Fibroblast of the conjunctiva (primary cell): ENCODE measurements at regions not wholly inside any gene's neighbourhood (a gene's known extent, or its start where the extent isn't known, plus 50 kb on each side); places are given as distances from the start of the nearest gene placed in this dataset.
"Not testable (repeated sequence)": the region's sequence is repeated elsewhere in the genome, so short reads cannot be mapped to it uniquely, and the experiment has no call there.

Experiments
- DNase-seq: peaks from one replicate; pipeline ENCODE4 v3.0.0-alpha.2; 2010; ENCODE audit warnings: low read depth

DNA sequence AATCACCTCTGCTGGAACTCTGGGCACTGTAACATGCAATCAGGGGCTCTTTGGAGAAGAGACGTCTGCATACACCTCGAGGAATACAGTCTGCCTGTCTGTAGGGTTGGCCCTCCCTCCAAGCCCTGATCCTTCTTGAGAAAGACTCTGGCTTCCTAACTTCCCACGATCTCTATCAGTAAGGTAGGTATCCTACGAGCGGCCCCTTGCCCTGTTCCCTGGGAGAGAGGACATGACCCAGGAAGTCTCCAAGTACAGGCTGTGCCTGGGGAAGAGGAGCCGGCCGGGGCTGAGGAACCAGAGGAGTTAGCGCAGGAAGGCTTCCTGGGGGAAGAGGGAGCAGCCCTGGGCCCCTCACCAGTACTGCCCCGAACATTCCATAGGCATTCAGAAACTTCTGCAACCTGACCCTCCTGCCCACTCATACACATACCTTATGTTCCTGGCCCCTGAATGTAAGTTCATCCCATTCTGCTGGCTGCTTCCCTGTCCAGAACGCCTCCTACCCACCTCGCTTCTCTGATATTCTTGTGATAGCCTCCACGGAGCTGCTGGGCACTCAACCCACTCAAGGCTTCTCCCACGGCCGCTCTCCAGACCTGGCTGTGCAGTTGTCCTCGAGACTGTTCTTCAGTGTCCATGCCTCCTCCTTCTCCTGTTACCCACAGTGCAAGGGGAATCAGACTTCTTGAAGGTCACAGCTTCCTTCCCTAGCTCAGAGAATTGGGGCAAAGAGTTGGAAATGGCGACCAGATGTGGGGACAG is 116.1 kb downstream of the CYP26B1 start:
- DNase-seq = no peak

DNA sequence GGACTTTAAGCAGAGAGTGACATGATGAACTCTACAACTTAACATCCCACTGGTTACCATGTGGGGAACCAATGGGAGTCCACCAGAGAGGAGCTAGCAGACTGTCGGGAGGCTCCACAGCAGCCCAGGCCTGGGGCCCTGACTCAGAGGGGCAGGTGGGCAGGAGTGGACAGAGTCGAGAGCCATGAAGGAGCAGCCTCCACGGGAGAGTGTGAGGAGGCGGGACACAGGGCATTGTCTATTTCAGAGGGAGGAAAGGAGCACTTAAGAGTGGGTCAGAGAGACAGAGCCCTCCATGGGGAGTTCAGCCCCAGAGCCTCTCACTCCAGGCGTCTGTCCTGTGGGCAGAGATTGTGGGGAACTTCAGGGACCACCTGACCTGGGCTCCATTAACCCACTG is 118.7 kb downstream of the CYP26B1 start:
- DNase-seq = no peak

DNA sequence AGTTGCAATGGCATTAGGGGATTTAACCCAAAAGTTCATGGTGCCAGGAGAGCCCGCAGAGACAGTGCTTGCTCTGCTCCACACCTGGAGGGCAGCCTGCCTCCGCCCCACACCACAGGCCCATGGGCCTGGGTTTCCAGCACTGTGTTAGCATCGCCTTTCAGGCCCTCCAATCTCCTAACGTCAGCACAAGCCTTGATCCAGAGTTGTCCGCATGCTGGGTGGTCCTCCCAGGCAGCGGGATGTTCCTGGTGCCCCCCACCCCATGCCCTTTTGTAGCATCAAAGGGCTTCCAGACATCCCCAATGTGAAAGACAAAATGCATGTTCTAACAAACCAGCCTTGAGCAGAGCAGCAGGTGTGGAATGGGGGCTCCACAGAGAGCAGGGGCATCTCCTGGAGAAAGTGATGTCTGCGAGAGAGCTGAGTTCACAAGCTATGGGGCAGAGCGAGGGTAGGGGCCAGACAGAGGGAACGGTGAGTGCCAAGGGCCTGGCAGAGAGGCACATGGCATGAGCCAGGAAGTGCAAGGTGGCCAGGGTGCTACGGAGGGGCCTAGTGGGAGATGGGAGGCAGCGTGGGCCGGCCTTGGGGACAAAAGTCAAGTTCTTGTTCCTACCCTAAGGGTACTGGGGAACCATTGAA is 119.2 kb downstream of the CYP26B1 start:
- DNase-seq = no peak

DNA sequence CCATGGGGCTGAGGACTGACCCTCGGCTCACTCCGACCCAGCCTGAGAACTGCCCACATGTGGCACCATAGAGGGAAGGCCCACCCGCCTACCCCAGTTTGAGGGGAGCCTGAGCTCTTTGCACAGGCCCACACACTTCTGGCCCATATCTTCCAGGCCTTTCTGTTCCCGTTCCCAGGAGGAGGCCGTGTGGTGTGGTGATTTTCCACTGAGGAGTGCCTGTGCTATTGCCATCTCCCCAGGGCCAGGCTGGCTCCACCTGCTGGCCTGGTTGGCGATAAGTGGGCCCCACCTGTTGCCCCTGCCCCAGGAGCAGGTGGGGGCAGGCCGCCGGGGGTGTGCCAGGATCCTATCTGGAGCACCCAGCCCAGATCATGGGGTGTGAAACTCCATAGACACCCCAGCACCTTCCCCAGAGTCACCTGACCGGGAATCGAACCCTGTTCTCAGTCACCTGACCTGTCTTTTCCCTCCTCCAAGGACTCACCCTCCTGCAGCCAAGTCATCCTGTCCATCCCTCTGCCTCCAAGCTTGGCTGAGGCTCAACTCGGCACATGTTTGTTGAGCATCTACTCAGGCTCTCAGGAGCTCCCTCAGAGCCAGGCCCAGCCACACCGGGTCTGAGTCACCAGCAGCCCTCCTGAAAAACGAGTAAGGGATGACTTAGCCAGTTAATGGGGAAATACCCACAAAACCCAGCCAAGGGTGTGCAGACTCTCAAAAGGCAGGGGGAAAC is 120.1 kb downstream of the CYP26B1 start:
- no peak for DNase-seq

DNA sequence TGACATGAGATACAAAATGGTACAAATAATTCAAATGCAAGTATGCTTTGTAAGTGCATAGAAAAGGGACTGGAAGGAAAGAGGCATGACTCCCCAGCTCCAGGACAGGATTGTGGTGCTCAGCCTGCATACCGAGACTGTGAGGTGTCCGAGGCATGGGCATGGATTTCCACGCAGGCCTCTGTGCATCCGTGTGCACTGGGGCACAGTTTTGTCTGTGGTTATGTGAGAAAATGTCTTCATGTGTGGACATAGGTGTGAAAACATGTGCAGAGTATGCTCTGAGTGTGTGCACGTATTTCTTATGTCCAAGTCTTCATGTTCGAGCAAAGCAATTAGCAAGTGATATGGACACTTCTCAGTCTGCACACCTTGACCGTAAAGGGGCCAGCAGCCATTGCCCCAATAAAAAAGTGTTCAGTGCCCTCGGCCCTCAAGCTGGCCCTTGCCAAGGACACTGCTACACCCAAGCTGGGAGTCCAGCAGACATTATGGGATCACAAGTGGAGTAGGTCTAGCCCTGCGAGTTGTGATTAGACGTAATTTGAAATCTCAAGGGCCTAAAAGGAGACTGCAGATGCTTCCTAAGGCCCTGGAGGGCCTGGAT is 120.7 kb downstream of the CYP26B1 start:
- DNase-seq = no peak

DNA sequence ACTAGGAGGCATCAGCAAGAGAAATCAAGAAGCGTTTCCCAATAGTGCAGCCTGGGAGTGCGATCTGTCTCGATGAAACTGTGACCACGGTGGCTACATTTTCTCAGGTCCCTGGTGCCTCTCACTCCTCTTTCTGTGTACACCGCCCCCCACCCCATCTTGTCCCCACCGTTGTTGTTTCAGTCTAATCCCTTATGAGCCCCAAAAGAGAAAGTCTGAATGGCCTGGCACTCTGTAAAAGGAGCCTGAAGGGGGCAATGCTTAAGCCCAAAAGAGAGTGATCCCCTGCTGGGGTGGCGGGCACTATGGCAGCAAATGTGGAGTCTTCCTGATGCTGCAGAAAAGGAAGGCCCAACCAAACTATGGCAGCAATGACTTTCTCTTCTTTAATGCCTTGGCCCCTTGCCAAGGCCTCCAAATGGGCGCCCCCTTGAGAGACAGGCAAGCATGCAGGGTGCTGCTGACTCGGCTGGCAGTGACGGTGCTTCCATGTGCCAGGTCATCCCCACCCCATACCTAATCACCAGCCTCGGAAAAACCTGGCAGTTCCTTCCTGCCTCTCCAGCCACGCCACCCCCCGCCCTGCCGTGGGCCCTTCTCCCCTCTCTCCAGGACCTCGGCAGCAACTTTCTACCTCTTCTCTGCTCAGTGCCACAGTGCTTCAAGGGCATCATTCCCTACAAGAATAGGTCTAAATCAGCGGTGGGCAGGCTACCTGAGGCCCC is 123.0 kb downstream of the CYP26B1 start:
- DNase-seq = no peak

DNA sequence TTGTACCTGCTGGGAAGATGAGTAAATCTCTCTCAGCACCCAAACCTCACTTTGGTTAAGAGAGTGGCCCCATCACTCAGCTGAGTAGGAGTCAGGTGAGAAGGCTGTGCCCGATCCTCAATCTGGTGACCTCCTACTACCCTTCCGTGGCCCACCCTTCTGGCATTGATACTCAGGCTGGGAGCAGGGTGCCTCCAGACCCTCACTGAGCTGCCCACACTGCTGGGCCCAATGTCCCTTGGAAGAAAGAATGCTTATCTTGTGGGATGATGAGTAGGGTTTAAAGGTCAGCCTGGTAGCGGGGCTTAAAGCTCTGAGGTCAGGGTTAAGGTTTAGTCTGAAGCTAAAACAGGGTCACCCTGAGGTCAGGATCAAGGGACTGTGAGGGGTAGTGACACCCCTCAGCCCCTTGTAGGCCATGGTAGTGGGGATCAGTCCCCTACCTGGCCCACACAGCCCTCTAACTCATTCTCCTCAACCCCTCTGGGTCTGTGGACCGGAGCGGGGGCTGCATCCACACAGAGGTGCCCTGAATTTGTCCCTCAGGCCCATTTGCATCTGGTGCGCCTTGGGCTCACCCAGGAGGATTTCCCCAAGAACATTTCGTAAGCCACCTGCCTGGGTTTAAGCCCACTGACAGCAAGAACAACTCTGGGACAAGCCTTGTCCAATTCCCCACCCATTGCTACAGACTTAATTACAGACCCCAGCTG is 123.8 kb downstream of the CYP26B1 start:
- no peak for DNase-seq

DNA sequence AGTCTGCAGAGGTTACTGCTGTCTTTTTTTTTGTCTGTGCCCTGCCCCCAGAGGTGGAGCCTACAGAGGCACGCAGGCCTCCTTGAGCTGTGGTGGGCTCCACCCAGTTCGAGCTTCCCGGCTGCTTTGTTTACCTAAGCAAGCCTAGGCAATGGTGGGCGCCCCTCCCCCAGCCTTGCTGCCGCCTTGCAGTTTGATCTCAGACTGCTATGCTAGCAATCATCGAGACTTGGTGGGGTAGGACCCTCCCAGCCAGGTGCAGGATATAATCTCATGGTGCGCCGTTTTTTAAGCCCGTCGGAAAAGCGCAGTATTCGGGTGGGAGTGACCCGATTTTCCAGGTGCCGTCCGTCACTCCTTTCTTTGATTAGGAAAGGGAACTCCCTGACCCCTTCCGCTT is 126.3 kb downstream of the CYP26B1 start:
- not testable (repeated sequence) for DNase-seq

DNA sequence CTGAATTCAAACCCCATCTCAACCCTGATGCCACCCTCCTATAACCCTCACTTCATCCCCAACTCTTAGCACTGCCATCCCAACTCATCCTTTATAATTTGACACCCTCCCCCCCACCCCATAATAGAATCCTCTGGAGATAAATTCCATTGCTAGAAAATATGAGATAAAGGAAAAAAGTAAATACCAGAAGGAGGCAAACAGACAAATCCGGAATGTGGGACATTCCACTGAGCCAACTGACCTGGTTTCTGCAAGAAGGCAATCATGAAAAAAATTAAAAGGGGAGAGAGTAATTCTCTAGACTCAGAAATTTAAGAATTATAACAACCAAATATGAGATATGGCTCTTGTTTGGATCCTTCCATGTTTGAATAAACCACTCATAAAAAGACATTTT is 132.4 kb downstream of the CYP26B1 start:
- no peak for DNase-seq

DNA sequence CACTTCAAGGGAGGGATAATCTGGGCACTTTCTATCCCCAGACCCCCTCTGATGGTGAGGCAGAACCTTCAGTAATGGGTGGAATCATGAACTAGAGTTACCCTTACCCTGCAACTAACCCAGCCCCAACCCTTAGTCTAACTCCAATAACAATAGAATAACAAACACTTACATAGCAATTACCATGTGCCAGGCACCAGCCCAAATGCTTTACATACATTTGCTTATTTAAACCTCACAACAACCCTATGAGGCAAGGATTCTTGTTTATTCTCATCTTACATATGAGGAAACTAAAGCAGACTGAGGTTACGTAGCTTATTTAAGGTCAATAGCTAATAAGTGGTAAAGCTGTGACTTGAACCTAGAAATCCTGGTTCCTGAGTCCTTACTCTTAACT is 132.8 kb downstream of the CYP26B1 start:
- DNase-seq = no peak

DNA sequence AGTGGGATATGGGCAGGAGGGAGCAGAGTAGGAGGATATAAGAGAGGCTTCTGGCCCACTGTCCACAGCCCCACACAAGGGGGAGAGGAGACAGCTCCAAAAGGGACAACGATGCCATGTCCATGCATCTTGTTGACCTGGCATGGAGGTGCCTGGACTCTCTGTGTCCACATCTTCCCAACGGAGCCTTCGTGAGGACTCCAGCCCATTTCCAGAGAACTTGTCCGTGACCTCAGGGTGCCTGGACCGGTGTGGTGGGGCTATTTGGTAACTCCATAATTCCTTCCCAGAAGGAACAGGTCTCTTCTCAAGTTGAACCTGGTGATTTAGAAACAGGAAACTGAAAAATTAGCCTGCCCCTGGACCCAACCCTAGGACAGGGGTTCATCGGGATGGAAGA is 133.9 kb downstream of the CYP26B1 start:
- DNase-seq = no peak

DNA sequence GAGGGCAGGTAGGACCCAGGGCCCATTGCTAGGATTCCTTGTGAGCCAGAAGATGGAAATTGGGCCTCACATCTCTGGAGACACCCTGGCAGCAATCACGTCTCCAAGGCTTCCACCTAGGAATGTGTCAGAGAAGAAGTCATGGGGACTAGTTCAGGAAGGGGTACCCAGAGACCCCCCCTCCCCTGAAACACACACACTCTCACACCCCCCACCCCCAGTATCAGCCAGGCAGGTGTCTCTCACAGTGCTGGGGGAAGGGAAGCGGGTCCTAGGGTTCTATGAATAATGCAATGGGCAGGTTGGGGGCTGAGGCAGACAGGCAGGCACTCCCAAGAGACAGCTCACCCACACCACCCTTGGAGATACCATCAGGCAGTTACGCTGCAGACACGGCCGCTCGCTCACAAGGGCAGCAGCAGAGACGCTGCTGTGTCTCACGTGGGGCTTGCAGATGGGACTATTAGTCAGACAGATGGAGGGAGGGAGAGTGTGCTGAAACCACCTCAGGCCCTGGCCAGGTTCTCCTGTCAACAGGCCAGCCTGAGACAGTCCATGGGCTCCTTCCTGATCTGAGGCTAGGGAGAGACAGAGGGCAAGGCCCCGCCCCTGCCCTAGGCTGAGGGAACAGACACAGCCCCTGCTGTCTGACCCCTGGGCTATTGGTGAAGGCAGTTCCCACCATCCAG is 134.6 kb downstream of the CYP26B1 start:
- no peak for DNase-seq

DNA sequence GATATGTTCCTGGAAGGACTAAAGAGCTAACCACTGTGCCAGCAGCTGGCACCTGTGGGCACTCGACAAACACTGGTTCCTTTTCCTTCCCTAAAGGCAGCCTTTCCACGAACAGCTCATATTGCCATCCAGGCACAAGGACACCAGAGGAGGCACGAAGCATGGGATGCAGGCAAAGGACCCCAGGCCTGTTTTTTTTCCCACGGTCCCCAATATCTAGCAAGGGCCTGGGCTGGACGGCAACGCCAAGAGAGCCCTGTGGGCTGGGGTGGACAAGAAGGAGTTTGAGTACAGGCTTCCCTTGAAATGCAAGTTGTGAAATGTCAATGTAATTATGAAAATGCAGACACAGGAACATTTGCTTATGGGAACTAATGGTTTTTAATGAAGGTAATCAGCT is 135.9 kb downstream of the CYP26B1 start:
- no peak for DNase-seq

DNA sequence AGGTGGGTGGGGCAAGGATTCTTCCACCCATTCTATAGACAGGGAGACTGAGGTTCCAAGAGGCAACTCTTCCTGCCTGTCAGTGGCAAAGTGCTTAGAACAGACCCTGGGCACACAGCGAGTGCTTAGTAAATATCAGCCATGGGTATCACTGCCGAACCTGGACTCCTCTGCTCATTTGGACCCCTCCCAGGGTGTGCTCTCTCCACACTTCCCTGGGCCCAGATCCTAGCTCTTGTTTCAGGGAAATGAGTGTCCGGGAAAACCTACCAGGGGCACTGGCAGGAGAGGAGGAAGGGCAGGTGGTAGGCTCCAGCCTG is 136.3 kb downstream of the CYP26B1 start:
- no peak for DNase-seq

DNA sequence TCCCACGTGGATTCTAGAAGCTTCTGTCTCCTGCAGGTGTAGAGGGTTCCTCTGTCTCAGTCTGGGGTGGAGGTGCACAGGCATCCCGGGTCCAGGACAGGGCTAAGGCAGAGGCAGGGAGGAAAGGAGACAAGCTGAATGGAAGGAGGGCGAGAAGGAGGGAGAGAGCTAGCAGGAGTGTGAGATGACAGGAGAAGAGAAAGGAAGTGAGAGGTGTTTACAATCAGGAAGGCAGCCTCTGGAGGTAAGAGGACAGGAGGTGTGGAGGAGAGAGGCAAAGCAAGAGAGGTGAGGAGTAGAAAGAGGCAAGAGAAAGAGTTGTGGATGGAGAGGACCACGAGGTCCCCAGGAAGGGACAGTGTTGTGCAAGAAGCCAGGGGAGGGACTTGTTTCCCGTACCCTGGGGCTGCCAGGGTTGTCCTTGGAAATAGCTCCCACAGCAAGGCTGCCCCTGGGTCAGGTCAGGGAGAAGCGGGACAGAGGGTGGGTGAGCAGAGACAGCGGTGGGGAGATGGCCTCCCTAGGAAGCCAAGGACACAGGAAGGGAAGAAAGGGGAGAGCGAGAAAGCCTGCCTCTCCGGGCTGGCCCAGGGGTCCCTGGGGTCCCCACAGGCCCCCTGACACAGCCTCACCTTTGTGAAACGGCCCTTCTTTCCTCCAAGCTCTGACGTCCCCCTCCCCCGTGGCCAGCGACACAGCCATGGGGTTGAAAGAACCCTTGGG is 136.9 kb downstream of the CYP26B1 start:
- DNase-seq = no peak

DNA sequence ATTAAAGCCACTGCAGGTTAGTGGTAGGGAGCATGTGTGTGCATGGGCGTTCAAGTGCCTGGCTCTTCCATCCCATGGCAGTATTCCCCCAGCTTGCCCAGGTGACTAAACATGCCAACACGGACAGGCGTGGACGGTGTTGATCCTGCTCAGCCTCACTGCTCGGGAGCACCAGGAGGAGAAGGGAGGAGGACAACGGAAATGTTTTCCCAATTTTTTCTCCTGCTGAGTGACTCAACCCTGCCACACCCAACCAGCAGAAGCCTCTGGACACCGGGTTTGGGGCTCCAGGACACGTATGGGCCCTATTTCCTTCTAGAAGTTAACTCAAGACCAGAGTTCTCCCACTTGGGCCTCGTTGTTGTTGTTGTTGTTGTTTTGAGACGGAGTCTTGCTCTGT is 139.1 kb downstream of the CYP26B1 start:
- DNase-seq = no peak

DNA sequence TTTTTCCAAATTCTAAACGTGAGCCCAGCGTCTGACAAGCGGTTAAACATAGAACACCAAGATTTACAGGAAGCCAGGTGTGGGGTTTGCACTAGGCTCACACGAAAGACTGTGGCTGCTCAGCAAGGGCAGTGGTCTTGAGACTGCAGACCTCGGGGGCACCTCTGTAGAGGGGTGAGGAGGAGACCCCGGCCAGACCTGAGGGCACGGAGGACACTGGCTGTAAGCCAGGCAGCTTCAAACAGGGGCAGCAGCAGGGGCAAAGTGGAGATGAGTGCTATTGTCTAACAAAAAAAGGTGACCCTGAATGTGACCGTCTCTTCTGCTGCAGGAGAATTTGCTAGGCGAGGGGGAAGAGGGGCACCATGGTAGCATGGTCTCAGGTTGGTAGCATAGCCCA is 140.3 kb downstream of the CYP26B1 start:
- no peak for DNase-seq

DNA sequence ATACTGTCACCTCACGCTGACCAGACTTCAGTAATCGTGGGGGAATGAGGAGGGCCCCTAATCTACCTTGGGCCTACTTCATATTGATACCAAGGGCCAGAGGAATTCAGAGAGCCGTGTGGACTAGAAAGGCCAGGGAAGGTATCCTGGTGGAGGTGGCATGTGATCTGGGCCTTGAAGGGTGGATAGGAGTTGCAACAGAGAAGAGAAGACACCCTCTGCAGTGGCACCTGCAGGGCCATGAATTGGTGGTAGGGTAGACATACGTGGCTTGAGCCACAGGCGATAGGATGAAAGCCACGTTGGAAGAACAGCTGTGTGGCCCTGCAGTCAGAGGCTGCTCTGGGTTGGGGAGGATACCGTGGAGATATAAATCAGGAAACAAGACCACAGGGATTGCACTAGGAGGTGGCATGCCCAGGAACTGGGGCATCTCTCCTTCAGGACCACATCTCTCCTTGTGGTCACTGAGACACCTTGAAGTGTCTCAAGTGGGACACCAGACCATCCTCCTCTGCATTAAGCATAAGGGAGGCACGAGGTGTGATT is 141.4 kb downstream of the CYP26B1 start:
- DNase-seq = no peak

DNA sequence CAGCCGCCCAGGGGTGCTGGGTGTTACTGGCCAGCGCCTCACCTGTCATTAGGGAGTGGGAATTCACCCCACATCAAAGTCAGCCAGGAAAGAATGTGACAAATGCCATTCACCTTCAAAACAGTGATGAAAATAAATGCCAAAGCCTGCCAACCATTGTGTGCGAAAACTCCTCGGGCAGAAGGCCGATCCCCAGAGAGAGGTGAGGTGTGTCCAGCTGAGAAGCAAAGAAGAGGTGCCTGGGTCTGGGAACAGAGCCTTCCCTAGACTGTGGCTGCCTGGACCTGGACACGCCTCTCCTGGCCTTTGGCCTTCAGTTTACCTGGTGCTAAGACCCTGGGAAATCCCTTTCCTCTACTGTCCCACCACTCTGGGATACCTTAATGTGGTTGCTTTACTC is 142.7 kb downstream of the CYP26B1 start:
- no peak for DNase-seq
